ENCODE measurements at regions not wholly inside any gene's neighbourhood (a gene's known extent, or its start where the extent isn't known, plus 50 kb on each side); places are given as distances from the start of the nearest gene placed in this dataset.

GRCh38 chr1:212226467-212226866 lies 58.7 kb upstream of the PPP2R5A start:
- ATAC-seq = no peak

GRCh38 chr1:212228076-212228475 lies 57.1 kb upstream of the PPP2R5A start:
- no peak for ATAC-seq

- ATAC-seq = no peak
Measured at GRCh38 chr1:212228591-212229119, 56.6 kb upstream of the PPP2R5A start.

GRCh38 chr1:212229654-212230053 lies 55.6 kb upstream of the PPP2R5A start:
- no peak for ATAC-seq

- ATAC-seq = no peak
Measured at GRCh38 chr1:212230329-212230728, 54.9 kb upstream of the PPP2R5A start.

GRCh38 chr1:212231372-212231771 lies 53.8 kb upstream of the PPP2R5A start:
- peak in 1 of 2 donors; percentile 35 for ATAC-seq

GRCh38 chr1:212232090-212232489 lies 53.1 kb upstream of the PPP2R5A start:
- no peak for ATAC-seq

- no peak for ATAC-seq
Measured at GRCh38 chr1:212233321-212233720, 51.9 kb upstream of the PPP2R5A start.

- peak; percentile 87 to 92 for ATAC-seq
Measured at GRCh38 chr1:212234431-212235395, 50.5 kb upstream of the PPP2R5A start.

All from activated CD4-positive, CD25-positive, alpha-beta regulatory T cell treated with anti-CD3 and anti-CD28 coated beads, Interleukin-2, amount 50 U/mL, for 24 hours (primary cell).